ENCODE measurements at regions not wholly inside any gene's neighbourhood (a gene's known extent, or its start where the extent isn't known, plus 50 kb on each side); places are given as distances from the start of the nearest gene placed in this dataset.
"Not testable (repeated sequence)": the region's sequence is repeated elsewhere in the genome, so short reads cannot be mapped to it uniquely, and the experiment has no call there.

GRCh38 chr11:45393334-45393733 lies 107.2 kb upstream of the SYT13 start:
- in situ Hi-C loops (cut with HindIII; ENCODE audit: low sequenced_read_pairs), result loop anchor here (5.0 kb wide), 1 partner anchor 269 kb away; no protein-coding TSS in a partner anchor

GRCh38 chr11:45392591-45393091 lies 106.5 kb upstream of the SYT13 start:
- in situ Hi-C loops (cut with HindIII; ENCODE audit: low sequenced_read_pairs), result loop anchor here (5.0 kb wide), 1 partner anchor 270 kb away; no protein-coding TSS in a partner anchor

GRCh38 chr11:45392154-45392553 lies 106.0 kb upstream of the SYT13 start:
- in situ Hi-C loops (cut with HindIII; ENCODE audit: low sequenced_read_pairs), result loop anchor here (5.0 kb wide), 1 partner anchor 270 kb away; no protein-coding TSS in a partner anchor

GRCh38 chr11:45391168-45391850 lies 105.2 kb upstream of the SYT13 start:
- in situ Hi-C loops (cut with HindIII; ENCODE audit: low sequenced_read_pairs), result loop anchor here (5.0 kb wide), 1 partner anchor 271 kb away; no protein-coding TSS in a partner anchor

GRCh38 chr11:45390407-45390806 lies 104.3 kb upstream of the SYT13 start:
- in situ Hi-C loops (cut with HindIII; ENCODE audit: low sequenced_read_pairs), result loop anchor here (5.0 kb wide), 1 partner anchor 272 kb away; no protein-coding TSS in a partner anchor

- in situ Hi-C loops (cut with HindIII; ENCODE audit: low sequenced_read_pairs), result no loop called here
Observed at GRCh38 chr11:45388472-45388871, 102.3 kb upstream of the SYT13 start.

- in situ Hi-C loops (cut with HindIII; ENCODE audit: low sequenced_read_pairs), result not testable (repeated sequence)
Observed at GRCh38 chr11:45387885-45388284, 101.7 kb upstream of the SYT13 start.

- in situ Hi-C loops (cut with HindIII; ENCODE audit: low sequenced_read_pairs), result no loop called here
Observed at GRCh38 chr11:45386972-45387371, 100.8 kb upstream of the SYT13 start.

GRCh38 chr11:45385844-45386243 lies 99.7 kb upstream of the SYT13 start:
- in situ Hi-C loops (cut with HindIII; ENCODE audit: low sequenced_read_pairs), result no loop called here

GRCh38 chr11:45385423-45385822 lies 99.3 kb upstream of the SYT13 start:
- in situ Hi-C loops (cut with HindIII; ENCODE audit: low sequenced_read_pairs), result no loop called here

- in situ Hi-C loops (cut with HindIII; ENCODE audit: low sequenced_read_pairs), result no loop called here
Observed at GRCh38 chr11:45384711-45385241, 98.6 kb upstream of the SYT13 start.

- in situ Hi-C loops (cut with HindIII; ENCODE audit: low sequenced_read_pairs), result no loop called here
Observed at GRCh38 chr11:45384016-45384415, 97.9 kb upstream of the SYT13 start.

- in situ Hi-C loops (cut with HindIII; ENCODE audit: low sequenced_read_pairs), result no loop called here
Observed at GRCh38 chr11:45383224-45383623, 97.1 kb upstream of the SYT13 start.

GRCh38 chr11:45382133-45382878 lies 96.2 kb upstream of the SYT13 start:
- in situ Hi-C loops (cut with HindIII; ENCODE audit: low sequenced_read_pairs), result no loop called here

- in situ Hi-C loops (cut with HindIII; ENCODE audit: low sequenced_read_pairs), result no loop called here
Observed at GRCh38 chr11:45379162-45379863, 93.2 kb upstream of the SYT13 start.

GRCh38 chr11:45378516-45378915 lies 92.4 kb upstream of the SYT13 start:
- in situ Hi-C loops (cut with HindIII; ENCODE audit: low sequenced_read_pairs), result no loop called here

GRCh38 chr11:45374653-45375059 lies 88.5 kb upstream of the SYT13 start:
- in situ Hi-C loops (cut with HindIII; ENCODE audit: low sequenced_read_pairs), result loop anchor here (25.0 kb wide), 1 partner anchor 88 kb away; no protein-coding TSS in a partner anchor

- in situ Hi-C loops (cut with HindIII; ENCODE audit: low sequenced_read_pairs), result loop anchor here (25.0 kb wide), 1 partner anchor 88 kb away; no protein-coding TSS in a partner anchor
Observed at GRCh38 chr11:45374130-45374529, 88.0 kb upstream of the SYT13 start.

- in situ Hi-C loops (cut with HindIII; ENCODE audit: low sequenced_read_pairs), result loop anchor here (25.0 kb wide), 1 partner anchor 89 kb away; no protein-coding TSS in a partner anchor
Observed at GRCh38 chr11:45373506-45374035, 87.4 kb upstream of the SYT13 start.

GRCh38 chr11:45372414-45372813 lies 86.3 kb upstream of the SYT13 start:
- in situ Hi-C loops (cut with HindIII; ENCODE audit: low sequenced_read_pairs), result loop anchor here (25.0 kb wide), 1 partner anchor 90 kb away; no protein-coding TSS in a partner anchor

Data from endothelial cell of hepatic sinusoid (primary cell).